GM12878 (cell line): ENCODE measurements at regions not wholly inside any gene's neighbourhood (a gene's known extent, or its start where the extent isn't known, plus 50 kb on each side); places are given as distances from the start of the nearest gene placed in this dataset.

Experiments
- ATAC-seq: fragments of 200-7000 bp; cut with Tn5 transposase; 3 replicates; pipeline ENCODE4 v1.9.1; 2020; ENCODE audit warnings: mild to moderate bottlenecking, moderate library complexity
- BruUV-seq: library from RNA; stranded (reverse); fragments of 400-500 nt; replicated peaks from 2 replicates; lab custom pipeline; 2021; lab: Mats Ljungman, UMichigan
- CTCF ChIA-PET: fragments of 300-600 bp; sonication (Branson Sonifier 250); formaldehyde crosslinking; extraction: SDS; loops from one replicate; lab custom pipeline; 2021; ENCODE audit warnings: inconsistent platforms; lab: Yijun Ruan, JAX
- POLR2A ChIA-PET: fragments of 350-600 bp; formaldehyde crosslinking; extraction: SDS; loops from one replicate; lab custom pipeline; 2021; ENCODE audit warnings: inconsistent platforms; lab: Charles Lee
- RAD21 ChIA-PET: fragments of 300-600 bp; sonication (Branson Sonifier 250); formaldehyde crosslinking; loops from one replicate; lab custom pipeline; 2023; ENCODE audit warnings: antibody characterized with exemption; ENCODE audit not compliant: unreplicated experiment; lab: Charles Lee
- SMC1A ChIA-PET: fragments of 300-600 bp; sonication (Branson Sonifier 250); formaldehyde crosslinking; loops from one replicate; lab custom pipeline; 2023; ENCODE audit not compliant: unreplicated experiment, uncharacterized antibody; lab: Charles Lee
- DNase-seq: peaks from one replicate; pipeline ENCODE4 v3.0.0-alpha.2; 2011; ENCODE audit warnings: low read depth, low spot score
- FAIRE-seq: peaks from 3 replicates; lab custom pipeline; 2011; peaks lifted over from hg19 to GRCh38; lab: Jason Lieb, UNC
- H2AFZ ChIP-seq: 2 replicates; pipeline ENCODE4 v1.6.0; 2011; ENCODE audit warnings: low read depth, low read length, control low read depth; ENCODE audit not compliant: control insufficient read depth
- H3K27ac ChIP-seq: 2 replicates; pipeline ENCODE4 v1.5.1; 2011; ENCODE audit warnings: control low read depth; ENCODE audit not compliant: control insufficient read depth, insufficient read depth
- H3K27me3 ChIP-seq, 2 experiments: replicated peaks in 1 of 2; 2 replicates each; pipeline versions ENCODE4 v1.6.0 to v1.6.1; 2011; ENCODE audit warnings: low read length in 1 of 2; ENCODE audit not compliant: control insufficient read depth in 2 of 2, insufficient read depth in 2 of 2
- H3K36me3 ChIP-seq, 2 experiments: 2 replicates each; pipeline ENCODE4 v1.5.1; 2011; ENCODE audit warnings: low read length in 1 of 2; ENCODE audit not compliant: control insufficient read depth in 2 of 2, insufficient read depth in 2 of 2
- H3K4me1 ChIP-seq: 2 replicates; pipeline ENCODE4 v1.6.1; 2011; ENCODE audit warnings: mild to moderate bottlenecking, low read length, moderate library complexity, mixed read lengths; ENCODE audit not compliant: control insufficient read depth, insufficient read depth
- H3K4me2 ChIP-seq: 2 replicates; pipeline ENCODE4 v1.6.0; 2011; ENCODE audit warnings: control low read depth; ENCODE audit not compliant: control insufficient read depth, insufficient read depth
- H3K4me3 ChIP-seq: fragments of 200-600 bp; sonication (generic); 2 replicates; pipeline ENCODE4 v1.5.1; 2016
- H3K79me2 ChIP-seq: 2 replicates; pipeline ENCODE4 v1.6.0; 2011; ENCODE audit warnings: low read length; ENCODE audit not compliant: control insufficient read depth, insufficient read depth
- H3K9ac ChIP-seq: 2 replicates; pipeline ENCODE4 v1.8.0; 2011; ENCODE audit warnings: low read length, control low read depth, mixed read lengths; ENCODE audit not compliant: control insufficient read depth, insufficient read depth
- H3K9me3 ChIP-seq: replicated peaks from 3 replicates; pipeline ENCODE4 v1.5.1; 2011; ENCODE audit warnings: mild to moderate bottlenecking, low read length; ENCODE audit not compliant: control insufficient read depth, insufficient read depth
- H4K20me1 ChIP-seq: 2 replicates; pipeline ENCODE4 v1.6.0; 2011; ENCODE audit not compliant: control insufficient read depth, insufficient read depth
- ASH2L ChIP-seq: fragments of 300-600, 200-600 bp; sonication (generic); IDR thresholded peaks from 2 replicates; pipeline ENCODE4 v1.6.1; 2017; ENCODE audit warnings: low read depth, mild to moderate bottlenecking, borderline replicate concordance
- CUX1 ChIP-seq: IDR thresholded peaks from 2 replicates; pipeline ENCODE4 v1.6.1; 2012; ENCODE audit warnings: improper control_type of control experiment, low read depth, low read length; ENCODE audit not compliant: insufficient replicate concordance
- MEF2B ChIP-seq: fragments of 450-650 bp; IDR thresholded peaks from 2 replicates; pipeline ENCODE4 v1.6.1; 2018; ENCODE audit warnings: mild to moderate bottlenecking, moderate library complexity; ENCODE audit not compliant: partially characterized antibody, poor library complexity, severe bottlenecking
- ZBTB40 ChIP-seq: fragments of 450-650 bp; IDR thresholded peaks from 2 replicates; pipeline ENCODE4 v1.6.1; 2016; ENCODE audit warnings: mild to moderate bottlenecking, moderate library complexity, borderline replicate concordance
- ZNF207 ChIP-seq: fragments of 450-650 bp; IDR thresholded peaks from 2 replicates; pipeline ENCODE4 v1.6.1; 2014; ENCODE audit warnings: antibody characterized with exemption, mild to moderate bottlenecking, borderline replicate concordance
- WGBS: methylation state at CpG from one replicate; pipeline ENCODE4 v1.1.6; 2016; ENCODE audit warnings: low lambda C conversion rate; ENCODE audit not compliant: insufficient replicate concordance, insufficient coverage; ENCODE audit errors: missing lambda C conversion rate; 5-methylcytosine and 5-hydroxymethylcytosine counted together
- in situ Hi-C: fragments of 300-500 bp; cut with MboI; formaldehyde crosslinking; loops from 9 replicates; pipeline ENCODE4 v1.14.3; 2018; ENCODE audit warnings: mixed read lengths
- intact Hi-C: fragments of 100-400 bp; cut with micrococcal nuclease; formaldehyde crosslinking; loops from one replicate; pipeline ENCODE4 v1.14.2; 2022; ENCODE audit not compliant: unreplicated experiment

DNA sequence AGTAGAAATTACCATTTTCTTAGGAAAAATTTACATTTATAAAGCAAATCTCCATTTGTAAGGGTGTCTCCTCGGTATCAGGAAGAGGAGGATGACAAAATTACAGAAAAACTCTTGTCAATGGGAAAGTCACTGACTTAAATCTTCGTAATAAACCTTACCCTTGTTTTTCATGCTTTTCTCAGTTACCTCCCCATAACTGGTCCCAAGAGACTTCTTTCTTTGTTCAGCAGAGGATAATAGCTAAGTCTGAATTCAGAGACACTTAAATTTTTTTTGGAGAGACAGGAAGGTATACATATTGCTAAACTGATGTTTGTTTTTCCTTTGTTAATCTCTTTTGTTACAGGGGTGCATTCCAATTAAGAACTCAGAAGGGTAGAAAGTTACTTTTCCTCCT is 125.5 kb upstream of the JADE1 start:
- ChIA-PET RAD21 (no interaction called here), CTCF (interaction anchor here (2.1 kb wide), 1 partner anchor 9 kb away, joined by 5 read pairs; no protein-coding TSS in a partner anchor), SMC1A (interaction anchor here (0.8 kb wide), 1 partner anchor 9 kb away, joined by 4 read pairs; no protein-coding TSS in a partner anchor), POLR2A (no interaction called here)
- H3K27ac ChIP-seq: no peak overlapping the region
- no peak for TF ChIP-seq ZBTB40
- no peak for TF ChIP-seq ASH2L
- TF ChIP-seq MEF2B: peak; percentile 28
- TF ChIP-seq ZNF207: no peak
- TF ChIP-seq CUX1: no peak
- no peak overlapping the region for H3K4me3 ChIP-seq
- H2AFZ ChIP-seq: no peak overlapping the region
- FAIRE-seq (no peak), ATAC-seq (no peak; the same call in 2 of the 3 replicates), DNase-seq (no peak)
- no peaks in the 10 kb centered on the region for H4K20me1 ChIP-seq
- no TSS peak for BruUV-seq
- H3K79me2 ChIP-seq: no peaks in the 10 kb centered on the region
- 2% methylated on average over 2 of the region's 2 CpGs for WGBS
- no peak overlapping the region for H3K9ac ChIP-seq
- intact Hi-C loops (no loop called here), in situ Hi-C loops (no loop called here)
- H3K4me2 ChIP-seq: no peak overlapping the region
- H3K36me3 ChIP-seq: no peaks in the 10 kb centered on the region
- no peaks in the 10 kb centered on the region for H3K27me3 ChIP-seq
- no peaks in the 10 kb centered on the region for H3K4me1 ChIP-seq
- peaks cover 7% of the 10 kb centered on the region; the same call in 2 of the 3 replicates for H3K9me3 ChIP-seq
